Endothelial cell (in vitro differentiated cells): ENCODE measurements at regions not wholly inside any gene's neighbourhood (a gene's known extent, or its start where the extent isn't known, plus 50 kb on each side); places are given as distances from the start of the nearest gene placed in this dataset.

ENCODE experiments used
- DNase-seq: peaks from one replicate; pipeline ENCODE4 v3.0.0; 2021; ENCODE audit warnings: low spot score
- H3K27ac Mint-ChIP-seq: one replicate; pipeline ENCODE4 v1.8.0; 2021; ENCODE audit warnings: mixed read lengths, inconsistent platforms; ENCODE audit not compliant: unreplicated experiment
- H3K27me3 Mint-ChIP-seq: one replicate; pipeline ENCODE4 v1.8.0; 2021; ENCODE audit warnings: mild to moderate bottlenecking, moderate library complexity, mixed read lengths, inconsistent platforms; ENCODE audit not compliant: unreplicated experiment
- H3K36me3 Mint-ChIP-seq: one replicate; pipeline ENCODE4 v1.8.0; 2021; ENCODE audit warnings: mild to moderate bottlenecking, low read depth, mixed read lengths, inconsistent platforms; ENCODE audit not compliant: unreplicated experiment
- H3K4me1 Mint-ChIP-seq: one replicate; pipeline ENCODE4 v1.8.0; 2021; ENCODE audit warnings: mild to moderate bottlenecking, mixed read lengths, inconsistent platforms; ENCODE audit not compliant: unreplicated experiment
- H3K4me3 Mint-ChIP-seq: one replicate; pipeline ENCODE4 v1.8.0; 2021; ENCODE audit warnings: mild to moderate bottlenecking, mixed read lengths, inconsistent platforms; ENCODE audit not compliant: unreplicated experiment
- H3K9me3 Mint-ChIP-seq: one replicate; pipeline ENCODE4 v1.8.0; 2021; ENCODE audit warnings: mixed read lengths, inconsistent platforms; ENCODE audit not compliant: unreplicated experiment
- CTCF ChIP-seq: fragments of 200-600 bp; sonication (generic); IDR thresholded peaks from one replicate; pipeline ENCODE4 v1.5.0; 2021; ENCODE audit warnings: antibody characterized with exemption; ENCODE audit not compliant: unreplicated experiment

GRCh38 chr7:93004906-93005305, 112.9 kb downstream of the SAMD9 start:
- H3K4me1 Mint-ChIP-seq: peaks cover under 1% of the 10 kb centered on the region
- no peaks in the 10 kb centered on the region for H3K36me3 Mint-ChIP-seq
- H3K4me3 Mint-ChIP-seq: no peak overlapping the region
- H3K27ac Mint-ChIP-seq: no peak overlapping the region
- no peaks in the 10 kb centered on the region for H3K27me3 Mint-ChIP-seq
- no peak for TF ChIP-seq CTCF
- no peaks in the 10 kb centered on the region for H3K9me3 Mint-ChIP-seq
- DNase-seq: no peak

GRCh38 chr7:92997719-92998118, 120.1 kb downstream of the SAMD9 start:
- peaks cover 9% of the 10 kb centered on the region for H3K4me1 Mint-ChIP-seq

GRCh38 chr7:92997152-92997551, 120.6 kb downstream of the SAMD9 start:
- no peaks in the 10 kb centered on the region for H3K9me3 Mint-ChIP-seq
- TF ChIP-seq CTCF: no peak
- peaks cover 9% of the 10 kb centered on the region for H3K4me1 Mint-ChIP-seq
- no peak overlapping the region for H3K4me3 Mint-ChIP-seq
- no peak for DNase-seq
- H3K27ac Mint-ChIP-seq: no peak overlapping the region
- peaks cover 3% of the 10 kb centered on the region for H3K27me3 Mint-ChIP-seq
- H3K36me3 Mint-ChIP-seq: peaks cover 5% of the 10 kb centered on the region

More at GRCh38 chr7:92997719-92998118, 120.1 kb downstream of the SAMD9 start:
- Mint-ChIP-seq H3K9me3 (no peaks in the 10 kb centered on the region), H3K4me3 (no peak overlapping the region), H3K36me3 (peaks cover 5% of the 10 kb centered on the region), H3K27me3 (peaks cover 3% of the 10 kb centered on the region), H3K27ac (no peak overlapping the region)
- DNase-seq: no peak
- TF ChIP-seq CTCF: no peak

GRCh38 chr7:92994901-92995300, 122.9 kb downstream of the SAMD9 start:
- TF ChIP-seq CTCF: no peak
- H3K4me3 Mint-ChIP-seq: no peak overlapping the region
- peaks cover 5% of the 10 kb centered on the region for H3K36me3 Mint-ChIP-seq
- DNase-seq: no peak
- H3K27ac Mint-ChIP-seq: no peak overlapping the region
- no peaks in the 10 kb centered on the region for H3K9me3 Mint-ChIP-seq
- peaks cover 3% of the 10 kb centered on the region for H3K27me3 Mint-ChIP-seq
- peaks cover 9% of the 10 kb centered on the region for H3K4me1 Mint-ChIP-seq

- no peak for TF ChIP-seq CTCF
- no peak for DNase-seq
- no peaks in the 10 kb centered on the region for H3K27me3 Mint-ChIP-seq
- no peak overlapping the region for H3K27ac Mint-ChIP-seq
- H3K4me3 Mint-ChIP-seq: no peak overlapping the region
- H3K4me1 Mint-ChIP-seq: no peaks in the 10 kb centered on the region
- H3K36me3 Mint-ChIP-seq: no peaks in the 10 kb centered on the region
- H3K9me3 Mint-ChIP-seq: no peaks in the 10 kb centered on the region
These were observed 124.8 kb downstream of the SAMD9 start for GRCh38 chr7:92992932-92993331.
